A673 (cell line): ENCODE measurements at regions not wholly inside any gene's neighbourhood (a gene's known extent, or its start where the extent isn't known, plus 50 kb on each side); places are given as distances from the start of the nearest gene placed in this dataset.
"Not testable (repeated sequence)": the region's sequence is repeated elsewhere in the genome, so short reads cannot be mapped to it uniquely, and the experiment has no call there.

Experiments used
- BruUV-seq: library from RNA; stranded (reverse); fragments of 400-500 nt; replicated peaks from 2 replicates; lab custom pipeline; 2021; lab: Mats Ljungman, UMichigan
- CTCF ChIA-PET: fragments of 300-600 bp; sonication (Branson Sonifier 250); formaldehyde crosslinking; loops from one replicate; lab custom pipeline; 2022; ENCODE audit warnings: antibody characterized with exemption; lab: Charles Lee
- POLR2A ChIA-PET: fragments of 300-600 bp; sonication (Branson Sonifier 250); formaldehyde crosslinking; loops from one replicate; lab custom pipeline; 2022; ENCODE audit warnings: antibody characterized with exemption; ENCODE audit not compliant: low non-redundant PET; lab: Charles Lee
- DNase-seq: peaks from one replicate; pipeline ENCODE4 v3.0.0-alpha.2; 2015; ENCODE audit warnings: low spot score
- H3K27ac ChIP-seq: fragments of 200-600 bp; sonication (generic); 2 replicates; pipeline ENCODE4 v1.5.1; 2016; ENCODE audit warnings: mixed run types, low read depth, mild to moderate bottlenecking, mixed read lengths, antibody characterized with exemption, low read length; ENCODE audit not compliant: poor library complexity, severe bottlenecking
- H3K27me3 ChIP-seq: fragments of 200-600 bp; sonication (generic); replicated peaks from 2 replicates; pipeline ENCODE4 v1.6.1; 2017; ENCODE audit warnings: mixed run types, low read depth, mild to moderate bottlenecking, mixed read lengths, antibody characterized with exemption, low read length; ENCODE audit not compliant: insufficient read depth, poor library complexity
- H3K36me3 ChIP-seq: fragments of 200-600 bp; sonication (generic); 2 replicates; pipeline ENCODE4 v1.6.1; 2016; ENCODE audit warnings: mixed run types, mild to moderate bottlenecking, mixed read lengths, antibody characterized with exemption, low read length; ENCODE audit not compliant: insufficient read depth, poor library complexity, severe bottlenecking
- H3K4me1 ChIP-seq: fragments of 200-600 bp; sonication (generic); 2 replicates; pipeline ENCODE4 v1.6.1; 2017; ENCODE audit warnings: mixed run types, mild to moderate bottlenecking, mixed read lengths, antibody characterized with exemption, low read length; ENCODE audit not compliant: insufficient read depth, poor library complexity, severe bottlenecking
- H3K4me3 ChIP-seq: fragments of 200-600 bp; sonication (generic); 2 replicates; pipeline ENCODE4 v1.5.1; 2016; ENCODE audit warnings: low read depth, mixed run types, mild to moderate bottlenecking, mixed read lengths, low read length; ENCODE audit not compliant: poor library complexity, severe bottlenecking
- H3K9me3 ChIP-seq: fragments of 200-600 bp; sonication (generic); 2 replicates; pipeline ENCODE4 v1.6.1; 2016; ENCODE audit warnings: mixed run types, low read depth, mild to moderate bottlenecking, mixed read lengths, antibody characterized with exemption, low read length; ENCODE audit not compliant: poor library complexity, severe bottlenecking
- CTCF ChIP-seq: fragments of 300-800, 200-600 bp; sonication (generic); conservative IDR thresholded peaks from 2 replicates; pipeline ENCODE4 v1.5.1; 2017; ENCODE audit warnings: low read depth, mild to moderate bottlenecking, antibody characterized with exemption, low read length, moderate library complexity, mixed read lengths
- EZH2 ChIP-seq: fragments of 200-600 bp; sonication (generic); IDR thresholded peaks from 2 replicates; pipeline ENCODE4 v1.6.1; 2017; ENCODE audit warnings: borderline replicate concordance, low read depth, mild to moderate bottlenecking, mixed read lengths, antibody characterized with exemption, low read length; ENCODE audit not compliant: poor library complexity, severe bottlenecking
- intact Hi-C: fragments of 100-400 bp; cut with micrococcal nuclease; formaldehyde crosslinking; loops from one replicate; pipeline ENCODE4 v1.10.0; 2022; ENCODE audit not compliant: unreplicated experiment

- TF ChIP-seq CTCF (no peak), EZH2 (no peak)
- no peak for DNase-seq
- H3K27ac ChIP-seq = no peak overlapping the region
- H3K9me3 ChIP-seq = no peaks in the 10 kb centered on the region
- ChIA-PET CTCF (no interaction called here), POLR2A (no interaction called here)
- H3K36me3 ChIP-seq = no peaks in the 10 kb centered on the region
- no peaks in the 10 kb centered on the region for H3K4me1 ChIP-seq
- H3K4me3 ChIP-seq = no peak overlapping the region
- intact Hi-C loops = no loop called here
- no TSS peak for BruUV-seq
- no peaks in the 10 kb centered on the region for H3K27me3 ChIP-seq
Observed at GRCh38 chrX:125681058-125681457, 361.4 kb downstream of the TEX13C start.

- H3K9me3 ChIP-seq = no peaks in the 10 kb centered on the region
- intact Hi-C loops = no loop called here
- no peaks in the 10 kb centered on the region for H3K27me3 ChIP-seq
- CTCF ChIA-PET = interaction anchor here (0.5 kb wide), 1 partner anchor 19 kb away, joined by 3 read pairs; no protein-coding TSS in a partner anchor
- no peak overlapping the region for H3K4me3 ChIP-seq
- H3K27ac ChIP-seq = no peak overlapping the region
- no TSS peak for BruUV-seq
- no peaks in the 10 kb centered on the region for H3K36me3 ChIP-seq
- DNase-seq = no peak
- POLR2A ChIA-PET = no interaction called here
- H3K4me1 ChIP-seq = no peaks in the 10 kb centered on the region
- no peak for TF ChIP-seq EZH2
- no peak for TF ChIP-seq CTCF
Observed at GRCh38 chrX:125681507-125681906, 361.8 kb downstream of the TEX13C start.

- H3K4me3 ChIP-seq, H3K27ac ChIP-seq, DNase-seq, H3K27me3 ChIP-seq, H3K4me1 ChIP-seq, BruUV-seq, POLR2A ChIA-PET, CTCF ChIA-PET, intact Hi-C loops, H3K36me3 ChIP-seq, H3K9me3 ChIP-seq: not testable (repeated sequence)
Observed at GRCh38 chrX:125690522-125690921, 370.9 kb downstream of the TEX13C start.

- CTCF ChIA-PET = no interaction called here
- POLR2A ChIA-PET = no interaction called here
- intact Hi-C loops = no loop called here
- no peak overlapping the region for H3K4me3 ChIP-seq
- no TSS peak for BruUV-seq
- DNase-seq = no peak
- no peak for TF ChIP-seq CTCF
- no peak for TF ChIP-seq EZH2
- no peak overlapping the region for H3K27ac ChIP-seq
- no peaks in the 10 kb centered on the region for H3K4me1 ChIP-seq
- H3K36me3 ChIP-seq = no peaks in the 10 kb centered on the region
- H3K27me3 ChIP-seq = no peaks in the 10 kb centered on the region
- H3K9me3 ChIP-seq = no peaks in the 10 kb centered on the region
Observed at GRCh38 chrX:125694171-125694570, 374.5 kb downstream of the TEX13C start.
